ENCODE measurements at regions not wholly inside any gene's neighbourhood (a gene's known extent, or its start where the extent isn't known, plus 50 kb on each side); places are given as distances from the start of the nearest gene placed in this dataset.

DNA sequence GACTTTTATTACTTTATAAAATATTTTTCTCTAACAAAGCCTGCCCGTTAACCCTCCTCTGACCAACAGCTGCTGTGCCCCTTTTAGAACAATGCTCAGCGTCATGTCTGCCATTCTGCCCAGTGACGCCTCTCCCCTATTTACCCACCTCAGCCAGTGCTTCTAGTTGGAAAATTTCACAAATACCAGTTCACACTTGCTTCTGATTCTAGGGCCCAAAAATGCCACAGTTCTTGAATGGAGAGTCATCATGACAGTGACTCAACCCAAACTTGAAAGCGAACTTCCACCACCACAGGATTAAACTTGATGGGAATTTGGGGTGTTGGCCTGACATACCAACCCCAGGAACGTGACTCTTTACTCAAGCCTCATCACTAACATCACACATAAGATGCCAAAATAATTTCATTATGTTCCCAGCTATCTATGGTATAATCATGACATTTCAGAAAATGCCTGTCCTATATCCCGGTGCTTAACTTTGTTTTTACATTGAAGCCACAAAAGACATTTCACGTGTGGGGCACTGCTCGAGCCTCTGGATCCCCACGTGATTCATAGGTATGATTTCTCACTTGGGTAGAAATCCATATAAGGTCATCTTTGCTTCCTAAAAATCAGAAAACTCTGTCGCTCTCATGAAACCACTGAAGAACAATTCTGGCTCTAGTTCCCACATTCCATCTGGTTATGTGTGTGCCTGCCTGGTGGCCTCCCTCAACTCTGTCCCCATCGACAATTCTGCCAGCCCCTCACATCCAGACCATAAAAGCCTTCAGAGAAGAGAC lies 220.9 kb downstream of the ACTL7B start:
- no peak for TF ChIP-seq MAFK (conservative IDR thresholded peaks at IDR 0.05 in 1 of 2, IDR thresholded peaks at IDR 0.05 in 1 of 2; ENCODE audit: low read length in 2 of 2)
- no peak for TF ChIP-seq XBP1 (CRISPR knock-in tag; IDR thresholded peaks at IDR 0.05)
- TF ChIP-seq POLR2AphosphoS2 (IDR thresholded peaks at IDR 0.05; ENCODE audit: low read depth, low read length) = no peak
- TF ChIP-seq ARNT2 (CRISPR knock-in tag; IDR thresholded peaks at IDR 0.05; ENCODE audit: low read depth) = no peak
- TF ChIP-seq SRSF1 (optimal IDR thresholded peaks at IDR 0.05; ENCODE audit: low read depth, low read length) = no peak
- TF ChIP-seq, protein P1, sequence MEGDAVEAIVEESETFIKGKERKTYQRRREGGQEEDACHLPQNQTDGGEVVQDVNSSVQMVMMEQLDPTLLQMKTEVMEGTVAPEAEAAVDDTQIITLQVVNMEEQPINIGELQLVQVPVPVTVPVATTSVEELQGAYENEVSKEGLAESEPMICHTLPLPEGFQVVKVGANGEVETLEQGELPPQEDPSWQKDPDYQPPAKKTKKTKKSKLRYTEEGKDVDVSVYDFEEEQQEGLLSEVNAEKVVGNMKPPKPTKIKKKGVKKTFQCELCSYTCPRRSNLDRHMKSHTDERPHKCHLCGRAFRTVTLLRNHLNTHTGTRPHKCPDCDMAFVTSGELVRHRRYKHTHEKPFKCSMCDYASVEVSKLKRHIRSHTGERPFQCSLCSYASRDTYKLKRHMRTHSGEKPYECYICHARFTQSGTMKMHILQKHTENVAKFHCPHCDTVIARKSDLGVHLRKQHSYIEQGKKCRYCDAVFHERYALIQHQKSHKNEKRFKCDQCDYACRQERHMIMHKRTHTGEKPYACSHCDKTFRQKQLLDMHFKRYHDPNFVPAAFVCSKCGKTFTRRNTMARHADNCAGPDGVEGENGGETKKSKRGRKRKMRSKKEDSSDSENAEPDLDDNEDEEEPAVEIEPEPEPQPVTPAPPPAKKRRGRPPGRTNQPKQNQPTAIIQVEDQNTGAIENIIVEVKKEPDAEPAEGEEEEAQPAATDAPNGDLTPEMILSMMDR (CRISPR knock-in tag; IDR thresholded peaks at IDR 0.05) = no peak
- TF ChIP-seq ZNF335 (CRISPR knock-in tag; IDR thresholded peaks at IDR 0.05) = no peak
- TF ChIP-seq JDP2 (CRISPR knock-in tag; IDR thresholded peaks at IDR 0.05; ENCODE audit: borderline replicate concordance) = no peak

All from HepG2 (cell line).